Fibroblast of lung (primary cell): ENCODE measurements at regions not wholly inside any gene's neighbourhood (a gene's known extent, or its start where the extent isn't known, plus 50 kb on each side); places are given as distances from the start of the nearest gene placed in this dataset.
A peak's percentile ranks its signal among the peaks of the same experiment; 100 is the strongest.

Experiments used
- DNase-seq, 2 donors: peaks; one replicate each; pipeline versions ENCODE4 v3.0.0 to v3.0.0-alpha.2; 2010; ENCODE audit warnings: low read depth in 2 of 2
- H2AFZ ChIP-seq: 2 replicates; pipeline ENCODE4 v1.5.1; 2012; ENCODE audit warnings: low read length, control low read depth, inconsistent platforms
- H3K27ac ChIP-seq: 2 replicates; pipeline ENCODE4 v1.5.1; 2011; ENCODE audit warnings: low read length, control low read depth; ENCODE audit not compliant: insufficient read depth
- H3K27me3 ChIP-seq: 2 replicates; pipeline ENCODE4 v1.5.1; 2011; ENCODE audit warnings: mild to moderate bottlenecking, low read length; ENCODE audit not compliant: control insufficient read depth, insufficient read depth
- H3K36me3 ChIP-seq: 2 replicates; pipeline ENCODE4 v1.5.1; 2011; ENCODE audit warnings: low read length; ENCODE audit not compliant: control insufficient read depth, insufficient read depth
- H3K4me1 ChIP-seq: 2 replicates; pipeline ENCODE4 v1.5.1; 2011; ENCODE audit warnings: low read length; ENCODE audit not compliant: control insufficient read depth, insufficient read depth; ENCODE audit errors: extremely low read depth
- H3K4me2 ChIP-seq: 2 replicates; pipeline ENCODE4 v1.5.1; 2011; ENCODE audit warnings: low read length, control low read depth; ENCODE audit not compliant: insufficient read depth; ENCODE audit errors: extremely low read depth
- H3K4me3 ChIP-seq, 4 experiments: fragments of 200-600 bp in 1 of 4; sonication (generic) in 1 of 4; replicated peaks in 1 of 4; 2 replicates each; pipeline ENCODE4 v1.5.1; 2011 to 2016; ENCODE audit warnings: low read length in 4 of 4, low read depth in 3 of 4, mild to moderate bottlenecking in 3 of 4, control low read depth in 2 of 4, inconsistent platforms in 1 of 4, mixed read lengths in 1 of 4; ENCODE audit not compliant: insufficient read depth in 1 of 4; ENCODE audit errors: control extremely low read depth in 1 of 4
- H3K79me2 ChIP-seq: 2 replicates; pipeline ENCODE4 v1.5.1; 2012; ENCODE audit warnings: mild to moderate bottlenecking, low read length, inconsistent platforms; ENCODE audit not compliant: control insufficient read depth, insufficient read depth
- H3K9ac ChIP-seq: 2 replicates; pipeline ENCODE4 v1.5.1; 2011; ENCODE audit warnings: mild to moderate bottlenecking, low read length, control low read depth; ENCODE audit not compliant: insufficient read depth
- H3K9me3 ChIP-seq: 2 replicates; pipeline ENCODE4 v1.5.1; 2012; ENCODE audit warnings: low read depth, low read length; ENCODE audit not compliant: control insufficient read depth, insufficient read depth
- H4K20me1 ChIP-seq: 2 replicates; pipeline ENCODE4 v1.5.1; 2011; ENCODE audit warnings: low read length; ENCODE audit not compliant: control insufficient read depth, insufficient read depth; ENCODE audit errors: extremely low read depth
- CTCF ChIP-seq, 2 donors: IDR thresholded peaks in 1 of 2; conservative IDR thresholded peaks in 1 of 2; 1 replicate in 1 of 2; 2 replicates in 1 of 2; pipeline ENCODE4 v1.5.1; 2011 to 2012; ENCODE audit warnings: low read length in 2 of 2, control low read depth in 1 of 2, inconsistent platforms in 1 of 2, low read depth in 1 of 2, mild to moderate bottlenecking in 1 of 2
- EZH2 ChIP-seq: IDR thresholded peaks from 2 replicates; pipeline ENCODE4 v1.5.1; 2012; ENCODE audit warnings: low read length, control low read depth, mild to moderate bottlenecking; ENCODE audit errors: missing control alignments

- no peaks in the 10 kb centered on the region for H3K4me1 ChIP-seq
- no peak overlapping the region for H3K4me2 ChIP-seq
- H3K79me2 ChIP-seq = no peaks in the 10 kb centered on the region
- H3K9ac ChIP-seq = no peak overlapping the region
- H3K4me3 ChIP-seq = no peak overlapping the region
- H3K9me3 ChIP-seq = no peaks in the 10 kb centered on the region
- TF ChIP-seq EZH2 = no peak
- no peak for TF ChIP-seq CTCF (conservative IDR thresholded peaks at IDR 0.05 in 1 of 2, IDR thresholded peaks at IDR 0.05 in 1 of 2; ENCODE audit: low read depth in 1 of 2, low read length in 2 of 2)
- no peaks in the 10 kb centered on the region for H4K20me1 ChIP-seq
- H3K36me3 ChIP-seq = no peaks in the 10 kb centered on the region
- H2AFZ ChIP-seq = no peak overlapping the region
- no peak overlapping the region for H3K27ac ChIP-seq
- DNase-seq = no peak
- H3K27me3 ChIP-seq = no peaks in the 10 kb centered on the region
These were observed 72.5 kb downstream of the RAD51AP2 start for GRCh38 chr2:17445744-17446143.

- Histone ChIP-seq H3K27me3 (no peaks in the 10 kb centered on the region), H3K4me2 (no peak overlapping the region), H3K4me1 (no peaks in the 10 kb centered on the region), H4K20me1 (no peaks in the 10 kb centered on the region), H3K36me3 (no peaks in the 10 kb centered on the region), H3K27ac (no peak overlapping the region), H3K79me2 (no peaks in the 10 kb centered on the region), H3K9me3 (no peaks in the 10 kb centered on the region), H2AFZ (no peak overlapping the region), H3K4me3 (no peak overlapping the region), H3K9ac (no peak overlapping the region)
- peak; percentile 53 to 83 for DNase-seq
- no peak for TF ChIP-seq EZH2
- no peak for TF ChIP-seq CTCF (conservative IDR thresholded peaks at IDR 0.05 in 1 of 2, IDR thresholded peaks at IDR 0.05 in 1 of 2; ENCODE audit: low read depth in 1 of 2, low read length in 2 of 2)
These were observed 75.9 kb downstream of the RAD51AP2 start for GRCh38 chr2:17442334-17442733.

GRCh38 chr2:17441790-17442189 is 76.5 kb downstream of the RAD51AP2 start:
- Histone ChIP-seq H3K79me2 (no peaks in the 10 kb centered on the region), H3K4me1 (no peaks in the 10 kb centered on the region), H3K27me3 (no peaks in the 10 kb centered on the region), H3K9me3 (no peaks in the 10 kb centered on the region), H3K36me3 (no peaks in the 10 kb centered on the region), H4K20me1 (no peaks in the 10 kb centered on the region), H3K27ac (no peak overlapping the region), H3K4me3 (no peak overlapping the region), H3K4me2 (no peak overlapping the region), H2AFZ (no peak overlapping the region), H3K9ac (no peak overlapping the region)
- TF ChIP-seq CTCF (conservative IDR thresholded peaks at IDR 0.05 in 1 of 2, IDR thresholded peaks at IDR 0.05 in 1 of 2; ENCODE audit: low read depth in 1 of 2, low read length in 2 of 2) = no peak
- TF ChIP-seq EZH2 = no peak
- DNase-seq = peak in 1 of 2 donors; percentile 47
